ENCODE measurements at regions not wholly inside any gene's neighbourhood (a gene's known extent, or its start where the extent isn't known, plus 50 kb on each side); places are given as distances from the start of the nearest gene placed in this dataset.

DNA sequence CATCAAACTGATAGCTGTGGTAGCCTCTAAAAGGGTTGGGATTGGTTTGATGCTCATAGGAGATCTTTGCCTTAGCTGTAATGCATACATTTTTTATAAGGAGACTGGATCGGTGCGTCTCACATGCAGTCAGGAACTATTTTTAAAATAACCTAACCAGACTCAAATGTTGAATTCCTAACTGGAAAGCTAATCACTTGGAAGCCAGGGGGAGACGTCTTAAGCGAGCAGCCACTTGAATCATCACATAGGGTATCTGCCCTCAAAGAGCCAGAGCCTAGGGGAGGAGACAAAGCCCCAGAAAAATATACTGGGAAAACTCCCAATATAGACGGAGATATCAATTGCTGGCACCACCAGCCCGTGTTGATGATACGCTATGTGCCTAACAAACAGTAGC is 61.7 kb upstream of the PUM1 start:
- ATAC-seq: no peak

DNA sequence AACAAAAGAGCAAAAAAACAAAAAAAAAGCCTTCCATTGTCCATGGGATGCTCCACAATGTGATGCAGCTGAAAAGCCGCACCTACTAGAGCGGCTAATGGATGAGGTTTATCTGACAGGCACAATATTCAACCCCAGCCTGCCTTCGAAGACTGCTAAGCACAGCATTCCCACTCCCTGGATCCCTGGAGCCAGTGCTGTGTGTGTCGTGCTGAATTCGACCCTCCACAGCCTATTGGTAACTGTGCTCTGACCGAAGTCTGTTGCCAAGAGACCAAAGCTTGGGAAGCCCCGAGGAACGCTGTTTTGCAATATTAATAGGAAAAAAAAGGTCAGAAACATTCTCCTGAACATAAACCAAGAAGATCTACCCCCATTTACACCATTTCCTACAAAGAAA is 57.2 kb upstream of the PUM1 start:
- no peak for ATAC-seq

DNA sequence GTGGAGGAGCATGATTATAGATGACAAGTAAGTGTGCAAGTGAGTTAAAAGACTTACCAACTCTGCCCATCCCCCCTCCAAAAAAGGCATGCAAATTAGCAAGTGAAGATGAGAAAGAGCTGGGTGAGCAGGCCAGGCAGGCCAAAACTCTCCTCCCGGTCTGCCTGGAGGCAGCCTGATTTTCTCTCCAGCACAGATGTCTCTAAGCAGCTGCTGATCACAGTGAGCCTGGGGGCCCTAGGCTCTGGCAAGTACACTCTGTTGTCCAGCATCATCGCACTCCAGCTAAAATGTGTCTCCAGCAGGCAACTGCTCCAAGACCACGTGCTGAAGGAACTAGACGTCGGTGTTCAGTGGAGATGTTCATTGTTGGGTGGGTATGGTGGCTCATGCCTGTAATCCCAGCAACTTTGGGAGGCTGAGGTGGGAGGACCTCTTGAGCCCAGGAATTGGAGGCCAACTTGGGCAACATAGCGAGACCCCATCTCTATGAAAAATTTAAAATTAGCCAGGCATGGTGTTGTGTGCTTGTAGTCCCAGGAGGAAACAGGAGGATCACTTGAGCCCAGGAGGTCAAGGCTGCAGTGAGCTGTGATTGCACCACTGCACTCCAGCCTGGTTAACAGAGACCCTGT is 56.7 kb upstream of the PUM1 start:
- peak; percentile 35 for ATAC-seq

DNA sequence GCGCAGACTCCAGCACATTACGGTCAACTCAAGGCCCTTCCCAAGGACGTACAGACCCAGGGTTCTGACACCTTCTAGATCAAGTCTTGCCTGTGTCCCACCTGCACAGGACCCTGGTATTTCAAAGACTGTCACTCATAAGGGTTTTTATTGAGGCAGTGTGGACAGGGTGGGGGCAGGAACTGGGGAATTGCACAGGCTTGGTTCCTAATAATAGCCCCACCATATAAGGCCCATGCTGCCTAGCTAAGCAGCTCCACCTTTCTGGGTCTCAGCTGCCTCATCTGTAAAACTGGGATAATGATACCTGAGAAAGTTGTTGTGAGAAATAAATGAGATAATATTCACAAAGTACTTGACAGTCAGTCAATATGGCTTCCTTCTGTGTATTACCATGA is 55.3 kb upstream of the PUM1 start:
- ATAC-seq: peak; percentile 17

DNA sequence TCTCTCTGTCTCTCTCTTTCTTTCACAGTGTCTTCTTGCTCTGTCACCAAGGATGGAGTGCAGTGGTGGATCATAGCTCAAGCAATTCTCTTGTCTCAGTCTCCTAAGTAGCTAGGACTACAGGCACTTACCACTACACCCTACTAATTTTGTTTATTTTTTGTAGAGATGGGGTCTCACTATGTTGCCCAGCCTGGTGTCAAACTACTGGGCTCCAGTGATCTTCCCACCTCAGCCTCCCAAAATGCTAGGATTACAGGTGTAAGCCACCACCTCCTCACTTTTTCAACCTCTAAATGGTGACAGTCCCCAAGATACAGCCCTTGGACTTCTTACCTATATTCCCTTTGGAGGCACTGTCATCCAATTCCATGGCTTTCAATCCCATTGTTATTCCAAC is 50.5 kb upstream of the PUM1 start:
- no peak for ATAC-seq
